NCI-H2081 treated with DMSO at 0.1 percent for 48 hours (cell line): ENCODE measurements at regions not wholly inside any gene's neighbourhood (a gene's known extent, or its start where the extent isn't known, plus 50 kb on each side); places are given as distances from the start of the nearest gene placed in this dataset.
"Not testable (repeated sequence)": the region's sequence is repeated elsewhere in the genome, so short reads cannot be mapped to it uniquely, and the experiment has no call there.

Experiments
- DNase-seq: peaks from one replicate; lab custom pipeline; 2025; lab: John Stamatoyannopoulos, UW

DNA sequence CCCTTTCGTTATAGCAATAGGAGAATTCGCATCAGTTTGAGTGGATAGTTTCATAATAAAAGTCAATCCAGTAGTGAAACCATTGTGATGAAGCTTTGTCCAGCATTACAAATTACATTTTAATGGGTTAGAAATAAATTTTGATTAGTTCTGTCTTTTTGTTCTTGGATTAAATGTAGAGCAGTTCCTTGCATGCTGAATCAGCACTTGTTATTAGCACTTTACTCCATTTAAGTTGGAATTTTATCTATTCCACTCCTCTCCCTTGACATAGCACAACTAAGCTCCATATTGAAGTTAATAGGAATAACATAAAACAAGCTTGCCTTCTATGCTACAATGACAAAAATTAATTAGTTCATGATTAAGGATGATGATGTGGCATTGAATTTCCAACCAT is 624.1 kb downstream of the CCDC85A start:
- DNase-seq: no peak

DNA sequence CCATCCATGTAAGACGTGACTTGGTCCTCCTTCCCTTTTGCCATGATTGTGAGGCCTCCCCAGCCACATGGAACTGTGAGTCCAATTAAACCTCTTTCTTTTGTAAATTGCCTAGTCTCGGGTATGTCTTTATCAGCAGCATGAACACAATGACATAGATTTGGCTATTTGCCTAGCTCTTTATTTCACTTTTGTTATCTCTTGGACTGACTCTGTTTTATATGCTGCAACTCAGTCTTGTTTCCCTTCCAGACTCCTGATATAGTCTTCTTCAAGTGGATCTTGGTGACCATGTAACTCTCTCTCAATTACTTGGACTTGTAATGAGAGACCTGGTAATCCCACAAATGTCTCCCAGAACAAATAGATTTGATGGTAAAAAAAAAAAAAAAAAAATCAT is 627.6 kb downstream of the CCDC85A start:
- no peak for DNase-seq

DNA sequence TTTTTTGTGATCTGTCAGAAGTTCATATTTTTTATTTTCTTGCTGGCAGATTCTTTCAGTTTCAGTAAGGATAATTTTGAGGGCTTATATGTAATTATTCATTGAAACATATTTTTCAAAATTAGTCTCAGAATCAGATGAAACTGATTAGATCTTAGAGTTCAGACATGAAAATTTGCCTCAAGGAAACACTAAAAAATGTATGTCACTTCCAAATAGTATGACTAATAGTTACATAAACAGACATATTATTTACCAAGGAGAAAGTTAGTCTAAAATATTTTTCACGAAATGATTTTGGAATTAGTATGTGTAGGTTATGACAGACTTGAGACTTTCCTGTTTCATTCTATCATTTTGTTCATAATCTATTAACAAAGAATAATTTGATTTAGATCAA is 628.6 kb downstream of the CCDC85A start:
- no peak for DNase-seq

DNA sequence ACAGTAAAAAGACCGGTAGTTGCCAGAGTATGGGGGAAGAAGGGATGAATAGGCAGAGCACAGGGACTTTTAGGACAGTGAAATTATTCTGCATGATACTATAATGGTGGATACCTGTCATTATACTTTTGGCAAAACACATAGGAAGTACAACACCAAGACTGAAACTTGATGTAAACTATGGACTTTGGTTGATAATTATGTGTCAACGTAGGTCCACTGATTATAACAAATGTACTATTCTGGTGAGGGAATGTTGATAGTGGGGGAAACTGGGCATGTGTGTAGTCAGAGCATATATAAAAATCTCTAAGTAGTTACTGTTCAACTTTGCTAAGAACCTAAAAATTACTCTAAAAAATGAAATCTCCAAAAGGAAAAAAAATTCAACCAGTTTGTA is 629.7 kb downstream of the CCDC85A start:
- DNase-seq: no peak

DNA sequence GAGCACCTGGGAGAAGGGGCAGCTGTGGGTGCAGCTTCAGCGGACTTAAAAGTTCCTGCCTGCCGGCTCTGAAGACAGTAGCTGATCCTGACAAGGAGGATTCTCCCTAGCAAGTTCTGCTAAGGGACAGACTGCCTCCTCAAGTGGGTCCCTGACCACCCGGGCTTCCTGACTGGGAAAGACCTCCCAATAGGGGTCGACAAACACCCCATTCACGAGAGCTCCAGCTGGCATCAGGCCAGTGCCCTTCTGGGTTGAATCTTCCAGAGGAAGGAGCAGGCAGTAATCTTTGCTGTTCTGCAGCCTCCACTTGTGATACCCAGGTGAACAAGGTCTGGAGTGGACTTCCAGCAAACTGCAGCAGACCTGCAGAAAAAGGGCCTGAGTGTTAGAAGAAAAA is 632.9 kb downstream of the CCDC85A start:
- DNase-seq: no peak

DNA sequence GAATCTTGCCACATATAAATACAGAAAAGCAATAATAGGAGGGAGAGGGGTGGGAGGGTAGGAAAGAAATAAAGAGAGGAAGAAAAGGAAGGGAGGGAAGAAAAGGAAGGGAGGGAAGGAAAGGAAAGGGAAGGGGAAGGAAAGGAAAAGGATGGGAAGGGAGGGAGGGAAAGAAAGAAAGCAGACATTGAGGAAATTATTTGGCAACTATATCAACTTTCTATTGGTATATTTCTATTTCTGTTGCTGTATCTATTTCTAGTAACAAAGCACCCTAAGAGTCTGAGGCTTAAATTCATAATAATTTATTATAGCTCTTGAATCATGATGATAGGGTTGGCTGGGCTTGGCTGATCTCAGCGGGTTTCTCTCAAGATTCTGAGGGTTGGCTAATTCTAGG is 648.0 kb downstream of the CCDC85A start:
- DNase-seq: no peak

DNA sequence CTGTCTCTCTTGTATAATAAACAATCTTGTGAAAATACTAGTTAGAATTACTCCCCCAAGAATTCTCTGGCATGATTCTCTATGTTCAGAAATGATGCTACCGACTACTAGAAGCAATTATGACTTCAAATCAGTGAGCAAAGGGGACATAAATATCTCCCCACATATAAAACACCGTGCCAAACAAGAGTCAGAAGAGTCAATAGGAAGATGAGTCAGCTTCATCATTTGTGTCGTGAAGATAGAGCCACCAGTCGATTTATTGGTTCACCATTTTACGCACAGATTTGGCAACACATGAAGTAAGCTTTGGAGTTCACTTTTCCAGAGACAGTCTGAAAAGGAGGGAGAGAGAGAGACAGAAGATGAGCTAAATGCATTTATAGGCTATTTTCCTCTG is 650.9 kb downstream of the CCDC85A start:
- no peak for DNase-seq

DNA sequence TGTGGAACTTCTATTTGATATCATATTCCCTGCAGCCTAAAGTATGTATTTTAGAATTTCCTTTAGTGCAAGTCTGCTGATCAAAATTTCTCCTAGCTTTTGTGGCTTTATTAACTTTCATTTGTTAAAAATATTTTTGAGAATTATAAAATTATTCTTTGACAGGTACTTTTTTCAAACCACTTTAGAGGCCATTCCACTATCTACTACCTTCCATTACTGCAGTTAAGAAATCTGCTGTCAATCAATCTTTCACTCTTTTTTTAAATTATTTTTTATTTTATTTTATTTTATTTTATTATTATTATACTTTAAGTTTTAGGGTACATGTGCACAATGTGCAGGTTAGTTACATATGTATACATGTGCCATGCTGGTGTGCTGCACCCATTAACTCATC is 656.2 kb downstream of the CCDC85A start:
- DNase-seq: not testable (repeated sequence)

DNA sequence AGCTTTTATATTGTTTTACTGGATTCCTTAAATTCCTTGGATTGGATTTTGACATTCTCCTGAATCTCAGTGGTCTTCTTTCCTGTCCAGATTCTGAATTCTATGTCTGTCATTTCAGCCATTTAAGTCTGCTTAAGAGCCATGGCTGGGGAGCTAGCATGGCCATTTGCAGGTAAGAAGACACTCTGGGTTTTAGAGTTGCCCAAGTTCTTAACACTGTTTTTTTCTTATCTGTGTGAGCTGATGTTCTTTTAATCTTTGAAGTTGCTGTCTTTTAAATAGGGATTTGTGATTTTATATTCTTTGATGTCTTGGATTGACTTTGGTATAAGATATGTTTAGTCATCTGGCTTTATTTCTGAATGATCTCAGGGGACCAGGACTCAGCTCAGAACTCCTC is 677.2 kb downstream of the CCDC85A start:
- DNase-seq: no peak

DNA sequence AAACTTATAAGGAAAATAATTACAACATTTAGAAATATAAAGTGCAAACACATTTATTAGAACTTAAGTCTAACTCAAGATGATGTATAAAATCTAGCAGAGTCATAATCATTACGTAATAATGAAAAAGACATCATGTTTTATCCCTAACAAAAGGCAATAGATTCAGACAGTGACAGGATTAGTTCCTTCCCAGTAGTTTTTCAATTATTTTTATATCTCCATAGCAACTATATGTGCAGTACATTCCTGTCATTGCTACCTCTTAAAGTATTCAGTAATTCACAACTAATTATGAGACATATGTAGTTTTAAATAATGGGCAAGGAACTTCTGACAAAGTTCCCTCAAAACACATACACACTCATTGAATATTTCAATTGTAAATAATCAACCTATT is 687.9 kb downstream of the CCDC85A start:
- no peak for DNase-seq

DNA sequence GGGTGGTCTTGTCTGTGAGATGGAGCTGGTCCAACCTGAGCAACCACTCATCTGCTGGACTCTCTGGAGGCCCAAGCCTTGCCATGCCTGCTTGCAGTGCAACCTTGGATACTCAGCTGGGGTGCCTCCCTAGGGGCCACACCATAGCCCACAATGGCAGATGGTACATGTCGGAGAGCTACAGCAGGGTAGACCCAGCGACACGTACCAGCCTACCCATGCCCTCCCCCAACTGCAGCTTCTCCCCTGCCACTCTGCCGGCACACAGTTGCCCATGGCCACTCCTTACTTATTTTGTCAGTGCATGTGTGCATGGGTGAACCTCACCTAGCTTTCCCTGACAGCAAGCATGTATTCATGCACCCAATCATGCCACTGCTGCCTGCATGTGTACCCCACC is 690.9 kb downstream of the CCDC85A start:
- DNase-seq: no peak

DNA sequence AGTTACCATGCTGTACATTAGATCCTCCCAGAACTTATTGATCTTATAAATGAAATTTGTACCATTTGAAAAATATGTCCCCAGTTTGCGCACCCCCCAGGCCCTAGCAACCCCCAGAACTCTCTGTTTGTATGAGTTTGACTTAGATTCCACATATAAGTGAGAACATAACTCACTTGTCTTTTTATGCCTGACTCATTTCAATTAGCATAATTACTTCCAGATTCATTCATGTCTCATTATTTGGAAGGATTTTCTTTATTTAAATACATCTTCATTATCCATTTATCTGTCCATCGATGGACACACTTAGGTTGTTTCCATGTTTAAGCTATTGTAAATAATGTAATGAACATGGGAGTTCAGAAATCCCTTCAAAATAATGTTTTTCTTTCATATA is 705.9 kb downstream of the CCDC85A start:
- no peak for DNase-seq

DNA sequence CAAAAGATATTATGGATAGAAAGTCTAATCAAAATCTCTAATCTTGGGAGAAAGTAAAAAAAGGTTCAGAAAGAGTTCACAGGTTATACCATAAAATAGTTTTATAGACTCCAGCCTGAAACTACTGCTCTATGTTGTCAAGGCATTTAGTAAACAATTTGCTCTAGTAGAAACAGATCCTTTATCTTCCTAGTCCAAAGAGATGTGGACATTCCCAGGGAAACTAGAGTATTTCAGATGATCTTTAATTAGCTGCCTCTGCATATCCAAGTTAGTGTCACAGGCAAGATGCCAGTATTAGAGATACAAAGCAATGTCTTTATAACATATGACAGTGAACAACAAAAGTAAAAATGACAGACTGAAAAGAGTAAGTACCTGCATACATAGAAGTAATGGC is 708.6 kb downstream of the CCDC85A start:
- DNase-seq: no peak

DNA sequence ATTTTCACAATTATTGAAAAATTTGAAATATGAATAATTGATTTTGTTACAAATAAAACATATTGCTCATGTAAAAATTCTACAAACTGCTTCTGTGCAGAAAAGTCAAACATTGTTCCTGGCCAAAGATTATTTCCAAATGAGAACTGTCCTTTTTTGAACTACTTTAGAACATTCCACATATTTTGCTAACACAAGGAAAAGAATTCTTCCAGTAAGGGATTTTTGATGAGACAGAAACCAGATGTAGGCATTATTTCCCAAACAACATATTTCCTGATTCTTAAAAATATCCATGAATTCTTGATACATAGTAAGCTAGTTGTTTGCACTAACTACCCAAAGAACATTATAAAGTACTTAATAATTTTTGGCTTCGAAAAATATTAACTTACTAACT is 715.2 kb downstream of the CCDC85A start:
- DNase-seq: no peak

DNA sequence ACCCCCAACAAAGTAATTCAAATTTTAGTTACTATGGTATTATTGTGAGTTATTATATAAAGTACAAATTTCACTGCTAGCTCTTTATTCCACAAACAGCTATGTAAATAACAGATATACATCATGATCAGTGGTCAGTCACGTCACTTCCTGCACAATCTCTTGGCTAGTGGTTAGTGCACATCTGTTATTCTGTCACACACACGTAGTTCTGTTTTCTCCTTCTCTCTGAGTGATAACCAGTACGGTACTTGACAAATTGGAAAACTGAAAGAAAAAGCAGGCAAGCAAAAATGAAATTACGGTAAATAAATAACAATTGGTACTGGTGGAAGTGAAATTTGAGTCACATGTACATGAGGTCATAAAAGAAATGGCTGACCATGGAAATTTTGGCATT is 728.7 kb downstream of the CCDC85A start:
- DNase-seq: no peak

DNA sequence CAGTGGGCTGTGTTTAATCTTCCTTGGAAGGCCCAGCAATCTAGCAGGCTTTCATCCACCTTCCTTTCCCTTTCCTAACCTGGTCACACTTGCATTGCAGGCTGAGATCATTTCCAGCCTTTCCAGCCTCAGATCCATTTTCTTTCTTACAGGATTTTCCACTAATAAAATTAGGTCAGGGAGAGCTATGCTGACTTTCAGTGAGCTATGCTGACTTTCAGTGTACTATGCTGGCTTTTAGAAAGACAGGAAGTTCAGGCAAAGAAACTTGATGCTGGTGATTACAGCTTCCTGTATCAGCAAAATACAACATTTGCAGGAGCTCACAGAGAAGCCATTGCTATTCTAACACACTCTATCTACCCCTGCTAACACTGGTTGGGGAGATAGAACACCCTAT is 735.0 kb downstream of the CCDC85A start:
- DNase-seq: no peak

DNA sequence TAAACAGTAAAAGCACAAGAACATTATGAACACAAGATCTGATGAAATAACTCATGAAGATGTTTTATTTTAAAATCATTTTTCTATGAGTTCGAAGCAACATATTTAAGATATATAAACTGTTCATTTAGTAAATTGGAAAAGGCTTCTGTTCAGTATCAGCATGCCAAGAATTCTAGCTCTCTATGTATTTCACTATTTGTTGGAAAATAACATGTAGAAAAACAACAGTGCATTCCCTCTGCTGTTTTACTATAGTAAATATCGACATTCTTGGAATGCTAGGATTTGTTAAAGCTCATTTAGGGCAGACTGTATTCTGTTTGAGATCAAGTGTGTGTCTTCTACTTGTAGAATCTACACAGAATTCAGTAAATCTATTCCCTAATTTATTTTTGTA is 750.2 kb downstream of the CCDC85A start:
- no peak for DNase-seq

DNA sequence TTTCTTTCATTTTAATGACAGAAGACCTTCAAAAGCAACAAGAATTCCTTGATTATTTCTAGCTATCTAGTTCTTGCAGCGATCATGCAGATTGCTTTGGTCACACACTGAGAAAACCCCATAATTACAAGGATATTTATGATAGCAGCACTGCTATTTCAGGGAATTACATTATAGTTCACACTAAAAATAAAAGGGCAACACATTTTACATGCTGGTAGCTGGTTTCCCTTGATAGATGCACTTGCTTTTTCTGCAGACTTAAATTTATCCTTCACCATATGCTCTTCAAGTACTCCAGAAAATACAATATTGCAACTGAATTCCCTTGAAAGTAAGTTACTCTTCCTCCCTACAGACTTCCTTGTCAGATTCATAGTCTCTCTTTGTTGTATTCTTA is 751.1 kb downstream of the CCDC85A start:
- no peak for DNase-seq

DNA sequence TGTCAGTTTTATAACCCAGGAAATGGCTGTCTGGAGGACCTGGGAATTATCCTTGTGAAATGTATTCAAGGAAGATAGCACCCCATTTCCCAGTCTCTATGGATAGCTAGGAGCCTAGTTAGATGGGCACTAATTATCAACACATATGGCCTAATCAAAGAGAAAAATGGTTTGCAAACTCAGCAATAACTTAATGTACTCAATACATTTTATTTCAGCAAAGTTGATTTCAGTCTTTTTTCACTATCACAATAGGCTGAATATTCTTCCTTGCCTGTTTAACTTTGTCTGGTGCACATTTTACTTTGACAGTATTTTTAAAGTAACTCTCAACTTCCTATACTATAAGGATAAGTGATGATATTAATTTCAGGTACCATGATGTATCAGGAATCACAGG is 756.3 kb downstream of the CCDC85A start:
- no peak for DNase-seq

DNA sequence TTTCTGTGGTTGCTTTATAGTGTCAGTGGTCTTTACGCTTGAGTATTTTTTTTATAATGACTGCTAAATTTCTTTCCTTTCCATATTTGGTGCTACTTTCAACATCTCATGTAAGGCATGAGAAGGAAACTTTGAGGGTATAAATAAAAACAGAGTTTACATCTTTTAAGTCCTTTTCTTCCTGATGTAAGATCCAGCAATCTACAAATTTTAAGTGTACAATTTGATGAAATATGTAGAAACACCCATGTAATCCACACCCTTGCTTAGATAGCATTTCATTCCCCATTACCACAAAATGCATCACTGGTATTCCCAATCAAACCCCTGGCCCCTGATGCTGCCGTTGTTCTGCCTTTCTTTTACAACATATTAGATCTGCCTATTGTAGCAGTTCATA is 769.1 kb downstream of the CCDC85A start:
- no peak for DNase-seq

DNA sequence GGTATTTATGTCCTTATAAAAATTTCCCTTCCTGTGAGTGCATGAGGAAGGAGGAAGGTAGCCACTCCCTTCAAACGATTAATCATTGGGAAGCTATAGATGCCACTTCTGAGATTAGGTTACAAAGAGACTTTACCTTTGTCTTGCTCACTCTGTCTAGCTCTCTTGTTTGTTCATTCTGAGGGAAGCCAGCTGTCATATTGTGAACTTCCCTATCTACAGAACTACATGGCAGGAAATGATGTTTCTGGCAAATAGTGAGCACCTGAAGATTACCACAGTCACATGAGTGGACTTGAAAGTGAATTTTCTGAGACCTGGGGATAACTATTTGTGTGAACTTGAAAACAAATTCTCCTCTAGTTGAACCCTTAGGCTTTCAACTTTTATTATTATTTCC is 776.8 kb downstream of the CCDC85A start:
- DNase-seq: no peak

DNA sequence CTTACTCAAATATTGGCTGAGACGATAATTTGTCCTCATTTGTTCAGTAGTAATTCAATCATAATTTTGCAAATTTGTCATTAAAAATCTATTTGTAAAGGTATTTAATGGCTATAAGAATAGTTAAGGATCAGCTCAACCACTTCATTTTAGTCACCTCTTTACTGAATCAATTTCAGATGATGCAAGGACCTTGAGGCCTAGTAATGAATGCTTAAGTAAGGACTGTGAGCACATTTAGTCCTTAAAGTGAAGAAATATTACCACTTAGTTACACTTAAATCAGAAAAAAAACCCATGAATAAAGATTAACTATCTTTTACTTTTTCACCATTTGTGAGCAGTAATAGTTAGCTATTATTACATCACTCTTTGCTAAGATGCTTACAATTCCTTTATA is 778.9 kb downstream of the CCDC85A start:
- DNase-seq: no peak

DNA sequence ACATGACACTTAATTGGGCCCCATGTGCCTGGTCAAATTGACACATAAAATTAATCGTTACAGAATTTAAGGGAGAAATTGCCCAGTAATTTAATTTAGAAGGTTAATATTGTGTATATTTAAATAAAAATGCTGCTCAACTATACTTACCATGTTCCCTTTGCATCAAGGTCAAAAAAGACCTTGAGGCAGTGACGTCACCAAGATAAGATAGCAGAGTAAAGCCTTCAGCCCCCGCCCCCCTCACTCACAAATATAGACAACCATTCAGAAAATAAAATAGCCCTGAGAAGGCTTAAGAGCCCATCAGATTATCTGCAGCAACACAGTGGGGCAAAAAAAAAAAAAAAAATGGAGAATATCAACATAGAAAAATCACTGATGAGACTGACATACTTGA is 785.7 kb downstream of the CCDC85A start:
- no peak for DNase-seq

DNA sequence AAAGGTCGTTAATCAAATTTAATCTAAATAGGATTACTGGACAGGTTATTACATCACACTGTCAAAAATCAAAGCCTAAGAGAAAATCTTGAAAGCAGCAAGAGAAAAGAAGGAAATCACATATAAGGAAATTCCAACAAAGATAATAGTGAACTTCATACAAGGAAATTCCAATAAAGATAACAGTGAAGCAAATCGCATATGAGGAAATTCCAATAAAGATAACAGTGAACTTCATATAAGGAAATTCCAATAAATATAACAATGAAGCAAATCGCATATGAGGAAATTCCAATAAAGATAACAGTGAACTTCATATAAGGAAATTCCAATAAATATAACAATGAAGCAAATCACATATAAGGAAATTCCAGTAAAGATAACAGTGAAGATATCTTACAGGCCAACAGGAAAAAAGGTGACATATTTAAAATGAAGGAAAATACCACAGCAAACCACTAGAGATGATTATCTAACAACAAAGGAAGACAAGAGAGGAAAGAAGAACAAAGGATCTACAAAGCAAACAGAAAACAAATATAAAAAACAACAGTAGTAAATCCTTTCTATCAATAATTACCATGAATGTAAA is 787.7 kb downstream of the CCDC85A start:
- DNase-seq: no peak

DNA sequence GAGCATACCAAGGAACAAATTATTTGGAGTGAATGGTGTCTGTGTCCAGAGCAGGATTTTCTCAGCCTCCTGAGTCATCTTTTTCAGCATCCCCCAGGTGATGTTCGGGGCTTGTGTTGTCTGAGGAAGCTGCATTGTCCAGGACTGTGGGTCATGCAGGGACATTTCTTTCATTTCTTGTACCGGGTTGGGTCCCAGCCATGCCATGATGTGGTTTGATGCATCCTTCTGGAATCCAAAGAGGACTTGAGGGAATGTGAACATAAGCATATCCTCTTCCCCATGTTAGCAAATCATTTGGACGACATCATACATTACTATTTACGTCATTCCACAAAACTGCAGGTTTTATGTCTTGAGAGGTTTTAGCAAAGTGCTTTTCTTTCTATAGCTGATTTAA is 797.8 kb downstream of the CCDC85A start:
- DNase-seq: no peak
